Femur (tissue), 1 donor: ENCODE measurements at regions not wholly inside any gene's neighbourhood (a gene's known extent, or its start where the extent isn't known, plus 50 kb on each side); places are given as distances from the start of the nearest gene placed in this dataset.

ENCODE experiments used
- DNase-seq: peaks from one replicate; pipeline ENCODE4 v3.0.0-alpha.2; 2017

- DNase-seq = no peak
Measured at GRCh38 chr13:39859898-39860297, 204.4 kb downstream of the COG6 start.

- no peak for DNase-seq
Measured at GRCh38 chr13:39862900-39863299, 207.4 kb downstream of the COG6 start.

GRCh38 chr13:39864221-39864620 lies 208.8 kb downstream of the COG6 start:
- no peak for DNase-seq

GRCh38 chr13:39866722-39867121 lies 211.3 kb downstream of the COG6 start:
- no peak for DNase-seq

GRCh38 chr13:39867807-39868206 lies 212.3 kb downstream of the COG6 start:
- DNase-seq = no peak

- no peak for DNase-seq
Measured at GRCh38 chr13:39870197-39870747, 214.8 kb downstream of the COG6 start.

GRCh38 chr13:39874331-39875053 lies 219.0 kb downstream of the COG6 start:
- no peak for DNase-seq

- DNase-seq = no peak
Measured at GRCh38 chr13:39875111-39875987, 219.9 kb downstream of the COG6 start.

- DNase-seq = no peak
Measured at GRCh38 chr13:39876258-39876657, 220.8 kb downstream of the COG6 start.

- DNase-seq = no peak
Measured at GRCh38 chr13:39877134-39877533, 221.7 kb downstream of the COG6 start.

GRCh38 chr13:39879286-39880035 lies 224.0 kb downstream of the COG6 start:
- no peak for DNase-seq

GRCh38 chr13:39881383-39881782 lies 225.9 kb downstream of the COG6 start:
- DNase-seq = no peak

- no peak for DNase-seq
Measured at GRCh38 chr13:39881887-39882286, 226.4 kb downstream of the COG6 start.

GRCh38 chr13:39884166-39884565 lies 228.7 kb downstream of the COG6 start:
- no peak for DNase-seq

GRCh38 chr13:39886336-39886735 lies 230.9 kb downstream of the COG6 start:
- no peak for DNase-seq

GRCh38 chr13:39887387-39887786 lies 231.9 kb downstream of the COG6 start:
- no peak for DNase-seq

- no peak for DNase-seq
Measured at GRCh38 chr13:39888865-39889810, 233.7 kb downstream of the COG6 start.

- DNase-seq = no peak
Measured at GRCh38 chr13:39890537-39890936, 235.1 kb downstream of the COG6 start.

GRCh38 chr13:39892721-39893685 lies 237.5 kb downstream of the COG6 start:
- peak; percentile 43 for DNase-seq

GRCh38 chr13:39893808-39894207 lies 238.3 kb downstream of the COG6 start:
- no peak for DNase-seq

GRCh38 chr13:39894586-39894985 lies 239.1 kb downstream of the COG6 start:
- no peak for DNase-seq
